IPS DF 19.7 (cell line): ENCODE measurements at regions not wholly inside any gene's neighbourhood (a gene's known extent, or its start where the extent isn't known, plus 50 kb on each side); places are given as distances from the start of the nearest gene placed in this dataset.
A peak's percentile ranks its signal among the peaks of the same experiment; 100 is the strongest.
"Not testable (repeated sequence)": the region's sequence is repeated elsewhere in the genome, so short reads cannot be mapped to it uniquely, and the experiment has no call there.

Experiments
- DNase-seq: peaks from one replicate; pipeline ENCODE4 v3.0.0-alpha.2; 2013; ENCODE audit warnings: low read depth, low spot score

GRCh38 chr5:27451377-27451776, 413.0 kb upstream of the CDH9 start:
- no peak for DNase-seq

- no peak for DNase-seq
Measured at GRCh38 chr5:27450607-27451006, 412.2 kb upstream of the CDH9 start.

- not testable (repeated sequence) for DNase-seq
Measured at GRCh38 chr5:27439383-27439782, 401.0 kb upstream of the CDH9 start.

GRCh38 chr5:27437594-27438200, 399.3 kb upstream of the CDH9 start:
- DNase-seq = no peak

GRCh38 chr5:27434335-27434734, 395.9 kb upstream of the CDH9 start:
- DNase-seq = no peak

- no peak for DNase-seq
Measured at GRCh38 chr5:27414099-27414498, 375.7 kb upstream of the CDH9 start.

GRCh38 chr5:27412384-27412783, 374.0 kb upstream of the CDH9 start:
- no peak for DNase-seq

GRCh38 chr5:27406020-27406419, 367.6 kb upstream of the CDH9 start:
- DNase-seq = no peak

- DNase-seq = no peak
Measured at GRCh38 chr5:27403243-27403882, 365.0 kb upstream of the CDH9 start.

GRCh38 chr5:27402828-27403227, 364.4 kb upstream of the CDH9 start:
- no peak for DNase-seq

GRCh38 chr5:27396998-27397397, 358.6 kb upstream of the CDH9 start:
- no peak for DNase-seq

- no peak for DNase-seq
Measured at GRCh38 chr5:27392716-27393115, 354.3 kb upstream of the CDH9 start.

- DNase-seq = no peak
Measured at GRCh38 chr5:27389696-27390095, 351.3 kb upstream of the CDH9 start.

- no peak for DNase-seq
Measured at GRCh38 chr5:27388755-27389154, 350.4 kb upstream of the CDH9 start.

GRCh38 chr5:27387535-27388073, 349.2 kb upstream of the CDH9 start:
- peak; percentile 9 for DNase-seq

- DNase-seq = no peak
Measured at GRCh38 chr5:27381686-27382085, 343.3 kb upstream of the CDH9 start.

GRCh38 chr5:27377626-27378025, 339.2 kb upstream of the CDH9 start:
- DNase-seq = no peak

GRCh38 chr5:27353970-27354369, 315.6 kb upstream of the CDH9 start:
- DNase-seq = no peak

- DNase-seq = no peak
Measured at GRCh38 chr5:27353540-27353939, 315.2 kb upstream of the CDH9 start.

- DNase-seq = no peak
Measured at GRCh38 chr5:27341342-27341741, 303.0 kb upstream of the CDH9 start.

- DNase-seq = no peak
Measured at GRCh38 chr5:27336817-27337216, 298.4 kb upstream of the CDH9 start.

- no peak for DNase-seq
Measured at GRCh38 chr5:27328480-27328879, 290.1 kb upstream of the CDH9 start.

- DNase-seq = no peak
Measured at GRCh38 chr5:27325513-27325912, 287.1 kb upstream of the CDH9 start.
